Thoracic aorta (tissue), 2 donors: ENCODE measurements at regions not wholly inside any gene's neighbourhood (a gene's known extent, or its start where the extent isn't known, plus 50 kb on each side); places are given as distances from the start of the nearest gene placed in this dataset.

Experiments
- ATAC-seq: fragments of 150-250 bp; one replicate; pipeline ENCODE4 v1.8.0; 2017; ENCODE audit warnings: low read depth; ENCODE audit not compliant: insufficient number of reproducible peaks, low FRiP score
- DNase-seq: peaks from one replicate; pipeline ENCODE4 v3.0.0-alpha.2; 2020; ENCODE audit warnings: low spot score
- H3K27ac ChIP-seq, 2 donors: fragments of 200-600 bp; sonication (generic); 1 replicate in 1 of 2; 2 replicates in 1 of 2; pipeline ENCODE4 v1.5.1; 2016; ENCODE audit warnings: mild to moderate bottlenecking in 2 of 2, moderate library complexity in 2 of 2
- H3K27me3 ChIP-seq: fragments of 200-600 bp; sonication (generic); replicated peaks from 2 replicates; pipeline ENCODE4 v1.6.0; 2016; ENCODE audit warnings: mild to moderate bottlenecking; ENCODE audit not compliant: insufficient read depth
- H3K36me3 ChIP-seq: fragments of 200-600 bp; sonication (generic); one replicate; pipeline ENCODE4 v1.5.1; 2016
- H3K4me1 ChIP-seq, 2 donors: fragments of 200-600 bp; sonication (generic); 1 replicate in 1 of 2; 2 replicates in 1 of 2; pipeline versions ENCODE4 v1.5.1 to v1.6.0; 2016; ENCODE audit warnings: low read depth in 2 of 2, mild to moderate bottlenecking in 1 of 2; ENCODE audit not compliant: control insufficient read depth in 1 of 2
- H3K4me3 ChIP-seq: fragments of 200-600 bp; sonication (generic); 2 replicates; pipeline ENCODE4 v1.5.1; 2016; ENCODE audit warnings: mild to moderate bottlenecking
- H3K9me3 ChIP-seq: fragments of 200-600 bp; sonication (generic); 2 replicates; pipeline ENCODE4 v1.5.1; 2016
- CTCF ChIP-seq: fragments of 200-600 bp; sonication (generic); IDR thresholded peaks from one replicate; pipeline ENCODE4 v1.5.1; 2019; ENCODE audit warnings: antibody characterized with exemption

GRCh38 chr9:89902450-89903140, 297.8 kb downstream of the GADD45G start:
- H3K4me3 ChIP-seq = no peak overlapping the region
- no peaks in the 10 kb centered on the region for H3K9me3 ChIP-seq
- H3K36me3 ChIP-seq = no peaks in the 10 kb centered on the region
- ATAC-seq (no peak), DNase-seq (no peak)
- TF ChIP-seq CTCF = no peak
- H3K27ac ChIP-seq = no peak overlapping the region
- H3K4me1 ChIP-seq = peaks cover 5 to 14% of the 10 kb centered on the region in 2 donors
- no peaks in the 10 kb centered on the region for H3K27me3 ChIP-seq

GRCh38 chr9:89903141-89903475, 298.3 kb downstream of the GADD45G start:
- no peaks in the 10 kb centered on the region for H3K27me3 ChIP-seq
- no peak for DNase-seq
- H3K4me3 ChIP-seq = no peak overlapping the region
- no peaks in the 10 kb centered on the region for H3K36me3 ChIP-seq
- no peak overlapping the region for H3K27ac ChIP-seq
- H3K9me3 ChIP-seq = no peaks in the 10 kb centered on the region
- no peak for ATAC-seq
- no peak for TF ChIP-seq CTCF
- peaks cover 5 to 14% of the 10 kb centered on the region in 2 donors for H3K4me1 ChIP-seq

GRCh38 chr9:89905606-89906338, 301.0 kb downstream of the GADD45G start:
- no peaks in the 10 kb centered on the region for H3K27me3 ChIP-seq
- ATAC-seq (no peak), DNase-seq (no peak)
- no peaks in the 10 kb centered on the region for H3K9me3 ChIP-seq
- no peak overlapping the region for H3K4me3 ChIP-seq
- TF ChIP-seq CTCF = no peak
- H3K27ac ChIP-seq = no peak overlapping the region
- H3K4me1 ChIP-seq = peaks cover 5 to 14% of the 10 kb centered on the region in 2 donors
- H3K36me3 ChIP-seq = no peaks in the 10 kb centered on the region

- Histone ChIP-seq H3K4me1 (no peaks in the 10 kb centered on the region), H3K27me3 (no peaks in the 10 kb centered on the region), H3K9me3 (no peaks in the 10 kb centered on the region), H3K27ac (no peak overlapping the region), H3K4me3 (no peak overlapping the region), H3K36me3 (no peaks in the 10 kb centered on the region)
- ATAC-seq (no peak), DNase-seq (no peak)
- TF ChIP-seq CTCF = no peak
These were observed 307.2 kb downstream of the GADD45G start for GRCh38 chr9:89911721-89912604.

GRCh38 chr9:89912605-89912953, 307.8 kb downstream of the GADD45G start:
- Histone ChIP-seq H3K4me3 (no peak overlapping the region), H3K27ac (no peak overlapping the region), H3K9me3 (no peaks in the 10 kb centered on the region), H3K4me1 (no peaks in the 10 kb centered on the region), H3K36me3 (no peaks in the 10 kb centered on the region), H3K27me3 (no peaks in the 10 kb centered on the region)
- no peak for TF ChIP-seq CTCF
- no peak for ATAC-seq
- DNase-seq = no peak
